ENCODE measurements at regions not wholly inside any gene's neighbourhood (a gene's known extent, or its start where the extent isn't known, plus 50 kb on each side); places are given as distances from the start of the nearest gene placed in this dataset.

- TF ChIP-seq CTCF (IDR thresholded peaks at IDR 0.05) (no peak), POLR2A (IDR thresholded peaks at IDR 0.05) (no peak)
These were observed 341.1 kb downstream of the PDCD6IP start for GRCh38 chr3:34139566-34139965.
